GM10266 (cell line): ENCODE measurements at regions not wholly inside any gene's neighbourhood (a gene's known extent, or its start where the extent isn't known, plus 50 kb on each side); places are given as distances from the start of the nearest gene placed in this dataset.

Source experiments
- DNase-seq: peaks from one replicate; pipeline ENCODE4 v3.0.0; 2012; ENCODE audit errors: extremely low spot score
- CTCF ChIP-seq: IDR thresholded peaks from 2 replicates; pipeline ENCODE4 v1.5.1; 2012; ENCODE audit warnings: mild to moderate bottlenecking, low read depth; ENCODE audit not compliant: control insufficient read depth, insufficient read depth; ENCODE audit errors: missing control alignments

DNA sequence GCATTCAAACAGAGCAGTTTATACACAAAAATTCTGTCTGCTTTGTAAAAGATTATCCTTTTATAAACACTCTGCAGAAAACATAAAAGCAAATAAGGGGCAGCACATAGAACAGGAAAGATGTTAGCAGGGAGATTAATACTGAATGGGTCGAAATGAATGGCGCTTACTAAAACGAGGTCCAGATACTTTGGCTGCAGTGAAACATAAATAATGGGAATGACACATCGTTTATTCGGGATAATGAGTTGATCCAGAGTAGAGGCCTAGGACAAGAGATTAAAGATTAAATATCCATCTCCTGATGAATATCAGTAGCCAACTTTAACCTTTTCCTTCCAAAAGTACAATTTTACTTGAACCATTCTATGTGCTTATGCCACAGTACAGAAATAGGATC lies 54.4 kb upstream of the PROX1 start:
- TF ChIP-seq CTCF: no peak
- DNase-seq: no peak

DNA sequence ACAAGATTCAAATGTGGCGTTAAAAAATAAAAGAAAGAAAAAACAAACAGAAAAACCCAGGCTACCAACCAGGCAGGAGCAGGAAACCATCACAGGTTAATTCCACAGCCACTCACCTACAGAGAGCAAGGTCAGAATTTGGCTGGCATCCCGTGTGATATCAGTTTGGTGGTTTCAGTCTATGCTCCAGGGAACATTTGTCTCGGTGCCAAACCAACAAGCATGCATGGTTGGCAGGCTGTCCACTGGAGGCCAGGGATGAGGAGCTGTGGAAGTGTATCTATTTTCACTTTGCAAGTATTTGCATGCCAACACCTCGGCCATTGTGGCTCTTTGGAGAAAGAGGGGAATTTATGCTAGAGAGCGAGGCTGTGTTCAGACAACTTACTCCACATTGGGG lies 53.1 kb upstream of the PROX1 start:
- DNase-seq: no peak
- TF ChIP-seq CTCF: no peak

GRCh38 chr1:213936571-213936970 lies 51.2 kb upstream of the PROX1 start:
- no peak for DNase-seq
- no peak for TF ChIP-seq CTCF
